ENCODE measurements at regions not wholly inside any gene's neighbourhood (a gene's known extent, or its start where the extent isn't known, plus 50 kb on each side); places are given as distances from the start of the nearest gene placed in this dataset.

DNA sequence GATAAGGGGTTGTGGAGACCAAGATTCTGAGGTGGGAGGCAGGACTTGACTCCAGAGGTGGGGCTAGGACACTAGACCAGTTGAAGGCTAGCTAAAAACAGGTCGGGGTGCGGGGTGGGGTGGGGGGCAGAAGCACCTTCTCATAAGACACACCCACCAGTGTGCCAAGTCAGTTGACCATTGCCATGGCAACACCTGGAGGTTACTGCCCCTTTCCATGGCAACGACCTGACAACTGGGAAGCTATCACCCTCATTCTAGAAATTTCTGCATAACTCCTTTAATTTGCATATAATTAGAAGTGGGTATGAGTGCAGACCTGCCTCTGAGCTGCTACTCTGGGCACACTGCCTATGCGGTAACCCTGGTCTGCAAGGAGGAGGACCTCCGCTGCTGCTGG lies 53.9 kb upstream of the ALOX12 start:
- no peak for DNase-seq

DNA sequence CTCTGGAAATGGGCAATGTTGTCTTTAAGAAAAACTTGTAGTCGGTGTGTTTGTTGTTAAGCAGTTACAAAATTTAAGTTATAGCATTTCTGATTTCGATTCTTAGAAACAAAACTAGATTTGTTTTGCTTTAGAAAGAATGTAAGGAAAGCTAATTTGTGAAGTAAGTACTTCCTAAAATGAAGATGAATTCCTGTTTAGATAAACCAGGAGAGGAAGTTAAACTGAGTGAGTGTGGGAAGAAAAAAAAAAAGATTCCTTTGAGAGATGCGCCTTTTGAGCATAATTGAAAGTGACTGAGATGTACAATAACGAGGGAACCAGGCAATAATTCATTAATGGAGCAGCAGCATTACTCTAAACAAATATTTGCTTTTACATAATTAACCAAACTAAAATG lies 52.4 kb upstream of the ALOX12 start:
- no peak for DNase-seq
